GM12878 (cell line): ENCODE measurements at regions not wholly inside any gene's neighbourhood (a gene's known extent, or its start where the extent isn't known, plus 50 kb on each side); places are given as distances from the start of the nearest gene placed in this dataset.

Source experiments
- ATAC-seq: fragments of 200-7000 bp; cut with Tn5 transposase; 3 replicates; pipeline ENCODE4 v1.9.1; 2020; ENCODE audit warnings: mild to moderate bottlenecking, moderate library complexity
- BruUV-seq: library from RNA; stranded (reverse); fragments of 400-500 nt; replicated peaks from 2 replicates; lab custom pipeline; 2021; lab: Mats Ljungman, UMichigan
- CTCF ChIA-PET: fragments of 300-600 bp; sonication (Branson Sonifier 250); formaldehyde crosslinking; extraction: SDS; loops from one replicate; lab custom pipeline; 2021; ENCODE audit warnings: inconsistent platforms; lab: Yijun Ruan, JAX
- POLR2A ChIA-PET: fragments of 350-600 bp; formaldehyde crosslinking; extraction: SDS; loops from one replicate; lab custom pipeline; 2021; ENCODE audit warnings: inconsistent platforms; lab: Charles Lee
- RAD21 ChIA-PET: fragments of 300-600 bp; sonication (Branson Sonifier 250); formaldehyde crosslinking; loops from one replicate; lab custom pipeline; 2023; ENCODE audit warnings: antibody characterized with exemption; ENCODE audit not compliant: unreplicated experiment; lab: Charles Lee
- SMC1A ChIA-PET: fragments of 300-600 bp; sonication (Branson Sonifier 250); formaldehyde crosslinking; loops from one replicate; lab custom pipeline; 2023; ENCODE audit not compliant: unreplicated experiment, uncharacterized antibody; lab: Charles Lee
- DNase-seq: peaks from one replicate; pipeline ENCODE4 v3.0.0-alpha.2; 2011; ENCODE audit warnings: low read depth, low spot score
- FAIRE-seq: peaks from 3 replicates; lab custom pipeline; 2011; peaks lifted over from hg19 to GRCh38; lab: Jason Lieb, UNC
- H2AFZ ChIP-seq: 2 replicates; pipeline ENCODE4 v1.6.0; 2011; ENCODE audit warnings: low read depth, low read length, control low read depth; ENCODE audit not compliant: control insufficient read depth
- H3K27ac ChIP-seq: 2 replicates; pipeline ENCODE4 v1.5.1; 2011; ENCODE audit warnings: control low read depth; ENCODE audit not compliant: control insufficient read depth, insufficient read depth
- H3K27me3 ChIP-seq, 2 experiments: replicated peaks in 1 of 2; 2 replicates each; pipeline versions ENCODE4 v1.6.0 to v1.6.1; 2011; ENCODE audit warnings: low read length in 1 of 2; ENCODE audit not compliant: control insufficient read depth in 2 of 2, insufficient read depth in 2 of 2
- H3K36me3 ChIP-seq, 2 experiments: 2 replicates each; pipeline ENCODE4 v1.5.1; 2011; ENCODE audit warnings: low read length in 1 of 2; ENCODE audit not compliant: control insufficient read depth in 2 of 2, insufficient read depth in 2 of 2
- H3K4me1 ChIP-seq: 2 replicates; pipeline ENCODE4 v1.6.1; 2011; ENCODE audit warnings: mild to moderate bottlenecking, low read length, moderate library complexity, mixed read lengths; ENCODE audit not compliant: control insufficient read depth, insufficient read depth
- H3K4me2 ChIP-seq: 2 replicates; pipeline ENCODE4 v1.6.0; 2011; ENCODE audit warnings: control low read depth; ENCODE audit not compliant: control insufficient read depth, insufficient read depth
- H3K4me3 ChIP-seq: fragments of 200-600 bp; sonication (generic); 2 replicates; pipeline ENCODE4 v1.5.1; 2016
- H3K79me2 ChIP-seq: 2 replicates; pipeline ENCODE4 v1.6.0; 2011; ENCODE audit warnings: low read length; ENCODE audit not compliant: control insufficient read depth, insufficient read depth
- H3K9ac ChIP-seq: 2 replicates; pipeline ENCODE4 v1.8.0; 2011; ENCODE audit warnings: low read length, control low read depth, mixed read lengths; ENCODE audit not compliant: control insufficient read depth, insufficient read depth
- H3K9me3 ChIP-seq: replicated peaks from 3 replicates; pipeline ENCODE4 v1.5.1; 2011; ENCODE audit warnings: mild to moderate bottlenecking, low read length; ENCODE audit not compliant: control insufficient read depth, insufficient read depth
- H4K20me1 ChIP-seq: 2 replicates; pipeline ENCODE4 v1.6.0; 2011; ENCODE audit not compliant: control insufficient read depth, insufficient read depth
- JUNB ChIP-seq: IDR thresholded peaks from 2 replicates; pipeline ENCODE4 v1.6.1; 2016; ENCODE audit warnings: antibody characterized with exemption, mild to moderate bottlenecking
- KDM1A ChIP-seq: fragments of 200-600 bp; sonication (generic); IDR thresholded peaks from 2 replicates; pipeline ENCODE4 v1.6.1; 2016; ENCODE audit warnings: borderline replicate concordance
- MEF2A ChIP-seq: IDR thresholded peaks from 2 replicates; pipeline ENCODE4 v1.6.1; 2011; ENCODE audit warnings: low read depth, mild to moderate bottlenecking, low read length, moderate library complexity; ENCODE audit not compliant: insufficient read depth
- NFIC ChIP-seq: IDR thresholded peaks from 2 replicates; pipeline ENCODE4 v1.6.1; 2012; ENCODE audit warnings: low read depth, mild to moderate bottlenecking, inconsistent platforms, low read length, moderate library complexity
- NRF1 ChIP-seq: conservative IDR thresholded peaks from 2 replicates; pipeline ENCODE4 v1.6.1; 2011; ENCODE audit warnings: mild to moderate bottlenecking, low read depth, low read length, improper control_type of control experiment
- PML ChIP-seq: IDR thresholded peaks from 2 replicates; pipeline ENCODE4 v1.6.1; 2012; ENCODE audit warnings: low read length, inconsistent platforms
- RAD51 ChIP-seq: fragments of 450-650 bp; IDR thresholded peaks from 2 replicates; pipeline ENCODE4 v1.6.1; 2016; ENCODE audit warnings: moderate library complexity, mild to moderate bottlenecking, inconsistent platforms
- RELA ChIP-seq: fragments of 450-650 bp; IDR thresholded peaks from 2 replicates; pipeline ENCODE4 v1.8.0; 2014; ENCODE audit warnings: borderline replicate concordance; ENCODE audit not compliant: partially characterized antibody
- SP1 ChIP-seq: IDR thresholded peaks from one replicate; pipeline ENCODE4 v1.6.1; 2011; ENCODE audit warnings: low read depth, low read length
- TARDBP ChIP-seq: IDR thresholded peaks from 2 replicates; pipeline ENCODE4 v1.6.1; 2016; ENCODE audit warnings: borderline replicate concordance
- TBL1XR1 ChIP-seq: IDR thresholded peaks from 2 replicates; pipeline ENCODE4 v1.6.1; 2012; ENCODE audit warnings: low read depth, low read length, improper control_type of control experiment
- ZSCAN29 ChIP-seq: fragments of 450-650 bp; IDR thresholded peaks from 2 replicates; pipeline ENCODE4 v1.6.1; 2017; ENCODE audit warnings: mild to moderate bottlenecking, moderate library complexity
- WGBS: methylation state at CpG from one replicate; pipeline ENCODE4 v1.1.6; 2016; ENCODE audit warnings: low lambda C conversion rate; ENCODE audit not compliant: insufficient replicate concordance, insufficient coverage; ENCODE audit errors: missing lambda C conversion rate; 5-methylcytosine and 5-hydroxymethylcytosine counted together
- in situ Hi-C: fragments of 300-500 bp; cut with MboI; formaldehyde crosslinking; loops from 9 replicates; pipeline ENCODE4 v1.14.3; 2018; ENCODE audit warnings: mixed read lengths
- intact Hi-C: fragments of 100-400 bp; cut with micrococcal nuclease; formaldehyde crosslinking; loops from one replicate; pipeline ENCODE4 v1.14.2; 2022; ENCODE audit not compliant: unreplicated experiment
- TF ChIP-seq, protein P1 (sequence below): IDR thresholded peaks from 2 replicates; pipeline ENCODE4 v1.6.1; 2011; ENCODE audit warnings: borderline replicate concordance, low read depth, mild to moderate bottlenecking, moderate library complexity, low read length; ENCODE audit not compliant: insufficient read depth, poor library complexity, severe bottlenecking
- TF ChIP-seq, protein P2 (sequence below): fragments of 450-650 bp; IDR thresholded peaks from 2 replicates; pipeline ENCODE4 v1.6.1; 2016; ENCODE audit warnings: mild to moderate bottlenecking

DNA sequence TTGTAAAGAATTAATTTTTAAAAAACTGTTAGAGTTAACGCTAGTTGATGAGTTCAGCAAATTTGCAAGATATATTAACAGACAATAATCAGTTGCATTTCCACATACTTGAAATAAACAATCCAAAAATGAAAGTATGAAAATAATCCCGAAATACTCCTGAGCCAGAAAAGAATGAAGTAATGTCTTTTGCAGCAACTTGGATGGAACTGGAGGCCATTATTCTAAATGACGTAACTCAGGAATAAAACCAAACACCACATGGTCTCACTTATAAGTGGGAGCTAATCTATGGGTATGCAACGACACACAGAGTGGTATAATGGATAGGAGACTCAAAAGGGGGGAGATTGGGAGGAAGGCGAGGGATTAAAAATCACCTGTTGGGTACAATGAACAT, 872.9 kb upstream of the GJE1 start:
- no peak for ATAC-seq
- 41% methylated on average over 5 of the region's 5 CpGs for WGBS
- H3K9me3 ChIP-seq = no peaks in the 10 kb centered on the region

DNA sequence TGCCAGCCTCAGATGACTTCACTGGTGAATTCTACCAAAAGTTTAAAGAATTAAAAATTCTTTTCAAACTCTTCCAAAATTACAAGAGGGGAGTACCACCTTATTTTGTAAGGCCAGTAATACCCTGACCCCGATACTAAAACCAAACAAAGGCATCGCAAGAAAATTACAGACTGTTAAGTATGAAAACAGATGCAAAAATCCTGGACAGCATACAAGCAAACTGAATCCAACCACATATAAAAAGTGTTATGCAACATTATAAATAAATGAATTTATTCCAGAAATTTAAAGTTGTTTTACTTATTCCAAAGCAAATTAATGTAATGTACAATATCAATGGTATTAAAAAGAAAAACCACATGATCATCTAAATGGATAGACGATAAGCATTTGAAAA, 873.6 kb upstream of the GJE1 start:
- CTCF ChIA-PET = no interaction called here
- no peak for ATAC-seq
- H3K79me2 ChIP-seq = no peaks in the 10 kb centered on the region
- no peak overlapping the region for H3K9ac ChIP-seq
- H3K4me2 ChIP-seq = no peak overlapping the region
- TF ChIP-seq NFIC (no peak), KDM1A (no peak)
- TF ChIP-seq, protein P1, sequence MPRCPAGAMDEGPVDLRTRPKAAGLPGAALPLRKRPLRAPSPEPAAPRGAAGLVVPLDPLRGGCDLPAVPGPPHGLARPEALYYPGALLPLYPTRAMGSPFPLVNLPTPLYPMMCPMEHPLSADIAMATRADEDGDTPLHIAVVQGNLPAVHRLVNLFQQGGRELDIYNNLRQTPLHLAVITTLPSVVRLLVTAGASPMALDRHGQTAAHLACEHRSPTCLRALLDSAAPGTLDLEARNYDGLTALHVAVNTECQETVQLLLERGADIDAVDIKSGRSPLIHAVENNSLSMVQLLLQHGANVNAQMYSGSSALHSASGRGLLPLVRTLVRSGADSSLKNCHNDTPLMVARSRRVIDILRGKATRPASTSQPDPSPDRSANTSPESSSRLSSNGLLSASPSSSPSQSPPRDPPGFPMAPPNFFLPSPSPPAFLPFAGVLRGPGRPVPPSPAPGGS = no peak
- POLR2A ChIA-PET = no interaction called here
- H3K36me3 ChIP-seq = no peaks in the 10 kb centered on the region
- no peaks in the 10 kb centered on the region for H3K9me3 ChIP-seq
- RAD21 ChIA-PET = no interaction called here
- DNase-seq = no peak
- no peaks in the 10 kb centered on the region for H3K4me1 ChIP-seq
- H4K20me1 ChIP-seq = no peaks in the 10 kb centered on the region
- no peaks in the 10 kb centered on the region for H3K27me3 ChIP-seq
- no peak for FAIRE-seq
- in situ Hi-C loops (no loop called here), intact Hi-C loops (no loop called here)
- BruUV-seq = no TSS peak
- no peak overlapping the region for H2AFZ ChIP-seq
- no peak overlapping the region for H3K4me3 ChIP-seq
- H3K27ac ChIP-seq = no peak overlapping the region
- WGBS = 81% methylated on average over 3 of the region's 3 CpGs
- SMC1A ChIA-PET = no interaction called here

More for the DNA sequence above, 872.9 kb upstream of the GJE1 start:
- Histone ChIP-seq H3K36me3 (no peaks in the 10 kb centered on the region), H3K27ac (no peak overlapping the region), H3K27me3 (no peaks in the 10 kb centered on the region)
- TF ChIP-seq SP1 = no peak
- TF ChIP-seq TBL1XR1 = no peak
- no peak for TF ChIP-seq PML
- TF ChIP-seq ZSCAN29 = no peak
- TF ChIP-seq MEF2A = no peak
- no peak for TF ChIP-seq NRF1
- no peak for TF ChIP-seq RELA
- no peak for TF ChIP-seq JUNB
- TF ChIP-seq TARDBP = no peak
- TF ChIP-seq, protein P2, sequence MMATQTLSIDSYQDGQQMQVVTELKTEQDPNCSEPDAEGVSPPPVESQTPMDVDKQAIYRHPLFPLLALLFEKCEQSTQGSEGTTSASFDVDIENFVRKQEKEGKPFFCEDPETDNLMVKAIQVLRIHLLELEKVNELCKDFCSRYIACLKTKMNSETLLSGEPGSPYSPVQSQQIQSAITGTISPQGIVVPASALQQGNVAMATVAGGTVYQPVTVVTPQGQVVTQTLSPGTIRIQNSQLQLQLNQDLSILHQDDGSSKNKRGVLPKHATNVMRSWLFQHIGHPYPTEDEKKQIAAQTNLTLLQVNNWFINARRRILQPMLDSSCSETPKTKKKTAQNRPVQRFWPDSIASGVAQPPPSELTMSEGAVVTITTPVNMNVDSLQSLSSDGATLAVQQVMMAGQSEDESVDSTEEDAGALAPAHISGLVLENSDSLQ = no peak
- no peak for TF ChIP-seq RAD51
- TF ChIP-seq, all 136 proteins: peak for 0
- no peak overlapping the region for H3K4me3 ChIP-seq
- ChIA-PET SMC1A (no interaction called here), RAD21 (no interaction called here), CTCF (no interaction called here), POLR2A (no interaction called here)
- H3K4me2 ChIP-seq = no peak overlapping the region
- BruUV-seq = no TSS peak
- in situ Hi-C loops = no loop called here
- H3K79me2 ChIP-seq = no peaks in the 10 kb centered on the region
- H2AFZ ChIP-seq = no peak overlapping the region
- intact Hi-C loops = no loop called here
- no peak for DNase-seq
- no peak for FAIRE-seq
- H3K4me1 ChIP-seq = no peaks in the 10 kb centered on the region
- no peaks in the 10 kb centered on the region for H4K20me1 ChIP-seq
- no peak overlapping the region for H3K9ac ChIP-seq
